Suprapubic skin (tissue), 4 donors: ENCODE measurements at regions not wholly inside any gene's neighbourhood (a gene's known extent, or its start where the extent isn't known, plus 50 kb on each side); places are given as distances from the start of the nearest gene placed in this dataset.

Experiments used
- DNase-seq, 2 donors: peaks; one replicate each; pipeline ENCODE4 v3.0.0-alpha.2; 2019; ENCODE audit warnings: low spot score in 2 of 2
- H3K27ac ChIP-seq: fragments of 200-600 bp; sonication (generic); one replicate; pipeline ENCODE4 v1.5.1; 2019
- H3K27me3 ChIP-seq: fragments of 200-600 bp; sonication (generic); one replicate; pipeline ENCODE4 v1.5.1; 2019
- H3K36me3 ChIP-seq: fragments of 200-600 bp; sonication (generic); one replicate; pipeline ENCODE4 v1.5.1; 2019
- H3K4me1 ChIP-seq: fragments of 200-600 bp; sonication (generic); one replicate; pipeline ENCODE4 v1.5.1; 2019
- H3K4me3 ChIP-seq: fragments of 200-600 bp; sonication (generic); one replicate; pipeline ENCODE4 v1.5.1; 2019; ENCODE audit warnings: mild to moderate bottlenecking
- H3K9me3 ChIP-seq: fragments of 200-600 bp; sonication (generic); one replicate; pipeline ENCODE4 v1.5.1; 2019
- CTCF ChIP-seq, 2 donors: fragments of 200-600 bp in 1 of 2; fragments of 450-650 bp in 1 of 2; sonication (generic) in 1 of 2; IDR thresholded peaks; one replicate each; pipeline ENCODE4 v1.5.1; 2016 to 2019; ENCODE audit warnings: antibody characterized with exemption in 2 of 2, mild to moderate bottlenecking in 1 of 2, moderate library complexity in 1 of 2
- EP300 ChIP-seq: sonication (generic); formaldehyde crosslinking; IDR thresholded peaks from one replicate; pipeline ENCODE4 v1.6.1; 2017; ENCODE audit warnings: antibody characterized with exemption
- POLR2A ChIP-seq, 2 donors: fragments of 450-650 bp; IDR thresholded peaks; one replicate each; pipeline ENCODE4 v1.6.1; 2017; ENCODE audit warnings: antibody characterized with exemption in 2 of 2, mild to moderate bottlenecking in 2 of 2, moderate library complexity in 2 of 2
- POLR2AphosphoS5 ChIP-seq, 3 donors: sonication (generic); formaldehyde crosslinking; IDR thresholded peaks; one replicate each; pipeline ENCODE4 v1.6.1; 2017; ENCODE audit warnings: antibody characterized with exemption in 3 of 3
- WGBS: methylation state at CpG from one replicate; pipeline ENCODE4 v1.1.5; 2018; 5-methylcytosine and 5-hydroxymethylcytosine counted together

GRCh38 chr7:54014765-54015164 is 527.4 kb upstream of the VSTM2A start:
- Histone ChIP-seq H3K36me3 (no peaks in the 10 kb centered on the region), H3K4me3 (no peak overlapping the region), H3K27me3 (no peaks in the 10 kb centered on the region), H3K27ac (no peak overlapping the region), H3K4me1 (no peaks in the 10 kb centered on the region), H3K9me3 (no peaks in the 10 kb centered on the region)
- DNase-seq = no peak
- TF ChIP-seq POLR2A (IDR thresholded peaks at IDR 0.05) (no peak), POLR2AphosphoS5 (IDR thresholded peaks at IDR 0.05) (no peak)
- WGBS = 62% methylated on average over 2 of the region's 2 CpGs

GRCh38 chr7:54015251-54015650 is 526.9 kb upstream of the VSTM2A start:
- H3K27me3 ChIP-seq = no peaks in the 10 kb centered on the region
- no peaks in the 10 kb centered on the region for H3K4me1 ChIP-seq
- TF ChIP-seq POLR2AphosphoS5 (IDR thresholded peaks at IDR 0.05) (no peak), EP300 (no peak), POLR2A (IDR thresholded peaks at IDR 0.05) (no peak), CTCF (IDR thresholded peaks at IDR 0.05) (no peak)
- H3K9me3 ChIP-seq = no peaks in the 10 kb centered on the region
- no peaks in the 10 kb centered on the region for H3K36me3 ChIP-seq
- WGBS = 45% methylated on average over 2 of the region's 2 CpGs
- no peak overlapping the region for H3K4me3 ChIP-seq
- DNase-seq = no peak
- H3K27ac ChIP-seq = no peak overlapping the region

- no peak for DNase-seq
- Histone ChIP-seq H3K27me3 (no peaks in the 10 kb centered on the region), H3K4me3 (no peak overlapping the region), H3K4me1 (no peaks in the 10 kb centered on the region), H3K27ac (no peak overlapping the region), H3K36me3 (no peaks in the 10 kb centered on the region), H3K9me3 (no peaks in the 10 kb centered on the region)
- 100% methylated on average over 1 of the region's 1 CpG for WGBS
- TF ChIP-seq POLR2AphosphoS5 (IDR thresholded peaks at IDR 0.05) (no peak), EP300 (no peak), POLR2A (IDR thresholded peaks at IDR 0.05) (no peak), CTCF (IDR thresholded peaks at IDR 0.05) (no peak)
These were observed 504.3 kb upstream of the VSTM2A start for GRCh38 chr7:54037873-54038272.

- H3K36me3 ChIP-seq = no peaks in the 10 kb centered on the region
- 84% methylated on average over 4 of the region's 4 CpGs for WGBS
- no peak overlapping the region for H3K4me3 ChIP-seq
- no peak for DNase-seq
- no peak overlapping the region for H3K27ac ChIP-seq
- no peaks in the 10 kb centered on the region for H3K4me1 ChIP-seq
- TF ChIP-seq EP300 = no peak
- no peak for TF ChIP-seq CTCF (IDR thresholded peaks at IDR 0.05)
- no peak for TF ChIP-seq POLR2AphosphoS5 (IDR thresholded peaks at IDR 0.05)
- no peak for TF ChIP-seq POLR2A (IDR thresholded peaks at IDR 0.05)
- H3K9me3 ChIP-seq = no peaks in the 10 kb centered on the region
- H3K27me3 ChIP-seq = no peaks in the 10 kb centered on the region
These were observed 481.5 kb upstream of the VSTM2A start for GRCh38 chr7:54060643-54061042.

GRCh38 chr7:54066643-54067042 is 475.5 kb upstream of the VSTM2A start:
- no peak for TF ChIP-seq POLR2A (IDR thresholded peaks at IDR 0.05)
- no peak for TF ChIP-seq POLR2AphosphoS5 (IDR thresholded peaks at IDR 0.05)
- TF ChIP-seq CTCF (IDR thresholded peaks at IDR 0.05) = no peak
- no peak for TF ChIP-seq EP300
- H3K4me1 ChIP-seq = no peaks in the 10 kb centered on the region
- no peak for DNase-seq
- 79% methylated on average over 5 of the region's 5 CpGs for WGBS
- H3K27me3 ChIP-seq = no peaks in the 10 kb centered on the region
- H3K36me3 ChIP-seq = no peaks in the 10 kb centered on the region
- H3K27ac ChIP-seq = no peak overlapping the region
- H3K4me3 ChIP-seq = no peak overlapping the region
- no peaks in the 10 kb centered on the region for H3K9me3 ChIP-seq

- no peak for DNase-seq
- H3K27me3 ChIP-seq = no peaks in the 10 kb centered on the region
- H3K4me1 ChIP-seq = no peaks in the 10 kb centered on the region
- TF ChIP-seq EP300 (no peak), POLR2A (IDR thresholded peaks at IDR 0.05) (no peak), CTCF (IDR thresholded peaks at IDR 0.05) (no peak), POLR2AphosphoS5 (IDR thresholded peaks at IDR 0.05) (no peak)
- H3K36me3 ChIP-seq = no peaks in the 10 kb centered on the region
- 65% methylated on average over 4 of the region's 4 CpGs for WGBS
- H3K27ac ChIP-seq = no peak overlapping the region
- H3K4me3 ChIP-seq = no peak overlapping the region
- no peaks in the 10 kb centered on the region for H3K9me3 ChIP-seq
These were observed 472.3 kb upstream of the VSTM2A start for GRCh38 chr7:54069843-54070242.
